Activated CD4-positive, alpha-beta memory T cell treated with anti-CD3 and anti-CD28 coated beads for 36 hours (primary cell): ENCODE measurements at regions not wholly inside any gene's neighbourhood (a gene's known extent, or its start where the extent isn't known, plus 50 kb on each side); places are given as distances from the start of the nearest gene placed in this dataset.

ENCODE experiments used
- CTCF ChIA-PET: fragments of 350-600 bp; sonication (Branson Sonifier 250); formaldehyde crosslinking; loops from one replicate; lab custom pipeline; 2021; ENCODE audit warnings: antibody characterized with exemption, inconsistent platforms; lab: Charles Lee
- POLR2A ChIA-PET: fragments of 350-600 bp; sonication (Branson Sonifier 250); formaldehyde crosslinking; loops from one replicate; lab custom pipeline; 2021; ENCODE audit warnings: antibody characterized with exemption; lab: Charles Lee
- DNase-seq: peaks from one replicate; pipeline ENCODE4 v3.0.0-alpha.2; 2020
- H3K27ac Mint-ChIP-seq: one replicate; pipeline ENCODE4 v1.8.0; 2021; ENCODE audit warnings: mixed read lengths
- H3K27me3 Mint-ChIP-seq: one replicate; pipeline ENCODE4 v1.8.0; 2021; ENCODE audit warnings: mixed read lengths
- H3K36me3 Mint-ChIP-seq: one replicate; pipeline ENCODE4 v1.8.0; 2021; ENCODE audit warnings: mixed read lengths
- H3K4me1 Mint-ChIP-seq: one replicate; pipeline ENCODE4 v1.8.0; 2021; ENCODE audit warnings: low read depth, mixed read lengths
- H3K4me3 Mint-ChIP-seq: one replicate; pipeline ENCODE4 v1.8.0; 2021; ENCODE audit warnings: mild to moderate bottlenecking, mixed read lengths
- H3K9me3 Mint-ChIP-seq: one replicate; pipeline ENCODE4 v1.8.0; 2021; ENCODE audit warnings: mixed read lengths
- intact Hi-C: fragments of 100-400 bp; cut with micrococcal nuclease; formaldehyde crosslinking; loops from one replicate; pipeline ENCODE4 v1.15.1; 2023

DNA sequence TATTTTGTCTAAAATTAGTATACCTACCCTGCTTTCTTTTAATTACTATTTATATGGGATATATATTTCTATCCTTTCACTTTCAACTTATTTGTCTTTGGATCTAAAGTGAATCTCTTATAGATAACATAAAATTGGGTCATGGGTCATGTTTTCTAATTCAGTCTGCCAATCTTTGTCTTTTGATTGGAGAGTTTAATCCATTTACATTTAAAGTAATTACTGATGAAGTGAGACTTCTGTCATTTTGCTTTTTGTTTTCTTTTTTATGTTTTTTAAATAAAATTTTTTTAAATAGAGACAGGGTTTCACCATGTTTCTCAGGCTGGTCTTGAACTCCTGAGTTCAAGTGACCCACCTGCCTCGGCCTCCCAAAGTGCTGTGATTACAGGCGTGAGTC, 50.5 kb upstream of the PRDM1 start:
- Mint-ChIP-seq H3K27ac (no peak overlapping the region), H3K4me1 (peaks cover 18% of the 10 kb centered on the region), H3K4me3 (no peak overlapping the region), H3K9me3 (peaks cover 6% of the 10 kb centered on the region), H3K27me3 (peaks cover 3% of the 10 kb centered on the region), H3K36me3 (peaks cover 4% of the 10 kb centered on the region)
- POLR2A ChIA-PET, result interaction anchor here (1.5 kb wide), 1 partner anchor 12 kb away, joined by 4 read pairs; no protein-coding TSS in a partner anchor
- no peak for DNase-seq
- intact Hi-C loops, result no loop called here
- CTCF ChIA-PET, result no interaction called here

DNA sequence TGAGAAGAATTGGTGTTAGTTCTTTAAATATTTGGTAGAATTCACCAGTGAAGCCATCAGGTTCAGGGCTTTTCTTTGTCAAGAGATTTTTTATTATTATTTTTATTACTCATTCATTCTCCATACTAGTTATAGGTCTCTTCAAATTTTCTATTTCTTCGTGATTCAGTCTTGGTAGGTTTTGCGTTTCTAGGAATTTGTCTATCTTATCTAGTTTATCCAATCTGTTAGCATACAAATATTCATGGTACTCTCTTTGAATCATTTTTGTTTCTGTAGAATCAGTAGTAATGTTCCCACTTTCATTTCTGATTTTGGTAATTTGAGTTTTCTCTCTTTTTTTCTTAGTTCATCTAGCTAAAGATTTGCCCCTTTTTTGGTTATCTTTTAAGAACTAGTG, 52.3 kb upstream of the PRDM1 start:
- intact Hi-C loops, result no loop called here
- no peak for DNase-seq
- Mint-ChIP-seq H3K27ac (no peak overlapping the region), H3K36me3 (peaks cover 4% of the 10 kb centered on the region), H3K9me3 (peaks cover 6% of the 10 kb centered on the region), H3K4me1 (peaks cover 18% of the 10 kb centered on the region), H3K4me3 (no peak overlapping the region), H3K27me3 (peaks cover 3% of the 10 kb centered on the region)
- ChIA-PET POLR2A (no interaction called here), CTCF (interaction anchor here (0.6 to 0.8 kb wide), 2 partner anchors 189 to 440 kb away, joined by 3 read pairs; no protein-coding TSS in a partner anchor)

DNA sequence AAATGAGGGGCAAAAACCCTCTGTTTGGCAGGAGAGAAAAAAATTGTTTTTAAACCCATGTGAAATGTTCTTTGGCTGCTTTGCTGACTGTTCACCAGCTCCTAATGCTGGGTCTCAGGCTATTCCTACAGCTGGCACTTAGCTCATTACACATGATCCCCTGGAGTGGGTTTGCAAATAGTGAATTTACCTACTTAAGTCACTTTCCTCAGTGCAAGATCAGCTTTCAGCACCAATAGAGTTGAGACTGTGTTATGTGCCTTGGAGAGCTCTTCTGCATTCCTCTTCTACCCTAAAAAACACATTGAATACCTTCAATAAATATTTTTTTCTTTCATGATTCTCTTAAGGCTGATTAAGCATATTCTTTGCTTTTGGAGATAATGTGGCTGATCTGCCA, 58.4 kb upstream of the PRDM1 start:
- Mint-ChIP-seq H3K36me3 (no peaks in the 10 kb centered on the region), H3K27ac (no peak overlapping the region), H3K4me1 (peaks cover 8% of the 10 kb centered on the region), H3K27me3 (peaks cover 10% of the 10 kb centered on the region), H3K4me3 (no peak overlapping the region), H3K9me3 (no peaks in the 10 kb centered on the region)
- intact Hi-C loops, result no loop called here
- no peak for DNase-seq
- ChIA-PET POLR2A (no interaction called here), CTCF (no interaction called here)

DNA sequence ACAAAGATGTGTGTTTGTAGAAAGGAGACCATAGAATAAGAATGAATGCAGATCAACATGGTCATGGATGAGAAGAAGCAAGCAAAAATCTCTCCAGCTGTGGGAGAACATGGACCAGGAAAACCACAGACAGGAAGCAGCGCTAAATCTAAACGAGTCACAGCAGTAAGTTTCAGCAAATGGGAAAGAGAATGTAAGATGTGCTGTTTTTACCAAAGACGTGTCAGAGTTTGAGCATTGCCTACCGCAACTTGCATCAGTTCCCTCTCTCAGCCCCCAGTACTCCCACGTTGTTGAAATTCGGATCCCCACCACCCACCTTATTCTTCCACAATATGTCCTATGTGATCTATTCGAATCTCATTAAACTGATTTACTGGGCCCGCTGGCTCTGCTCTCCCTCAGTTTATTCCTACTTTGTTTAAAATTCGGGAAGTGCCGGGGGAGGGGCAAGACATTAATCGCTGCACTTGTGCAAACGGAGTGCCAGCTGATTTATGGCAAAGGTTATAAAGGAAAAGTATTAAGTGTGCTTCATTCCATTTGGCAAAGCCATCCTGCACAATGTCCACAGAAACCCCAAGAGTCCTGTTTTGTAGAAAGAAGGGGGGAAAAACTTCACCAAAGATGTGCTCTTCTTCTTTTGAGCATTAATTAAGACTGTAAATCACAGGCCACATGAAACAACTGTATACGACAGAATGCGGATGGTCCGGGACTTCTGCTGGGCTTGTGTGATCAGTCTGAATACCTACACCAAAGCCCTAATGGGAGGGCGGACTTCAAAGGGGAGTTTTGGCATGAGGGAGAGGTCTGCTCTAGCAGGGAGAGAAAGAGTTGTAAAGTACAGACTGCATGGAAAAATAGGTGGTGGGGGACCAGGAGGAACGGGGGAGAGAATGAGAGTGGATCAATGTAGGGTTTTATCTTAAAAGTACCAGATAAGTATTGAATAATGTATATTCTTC, 59.1 kb upstream of the PRDM1 start:
- Mint-ChIP-seq H3K9me3 (no peaks in the 10 kb centered on the region), H3K4me1 (peaks cover 8% of the 10 kb centered on the region), H3K27ac (no peak overlapping the region), H3K4me3 (no peak overlapping the region), H3K27me3 (peaks cover 10% of the 10 kb centered on the region), H3K36me3 (no peaks in the 10 kb centered on the region)
- intact Hi-C loops, result no loop called here
- ChIA-PET CTCF (no interaction called here), POLR2A (interaction anchor here (0.6 kb wide), 1 partner anchor 182 kb away, joined by 3 read pairs; no protein-coding TSS in a partner anchor)
- DNase-seq, result no peak

DNA sequence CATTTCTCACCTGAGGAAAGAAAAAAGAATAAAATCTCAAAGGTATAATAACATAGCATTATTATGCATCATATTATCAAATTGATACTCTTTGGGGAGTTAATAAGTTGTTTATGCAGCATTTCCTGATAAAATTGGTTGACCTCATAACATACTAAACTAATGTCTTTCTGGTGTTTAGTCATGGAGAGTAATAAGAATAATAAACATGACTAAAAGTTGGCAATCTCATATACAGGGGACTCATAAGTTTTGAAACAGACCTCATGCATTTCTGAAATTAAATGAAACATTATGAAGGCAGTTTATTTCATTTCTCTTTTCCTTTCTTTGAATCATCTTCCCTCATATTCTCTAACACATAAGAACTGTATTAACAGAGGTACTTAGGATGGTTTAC, 60.5 kb upstream of the PRDM1 start:
- Mint-ChIP-seq H3K27ac (no peak overlapping the region), H3K9me3 (no peaks in the 10 kb centered on the region), H3K36me3 (no peaks in the 10 kb centered on the region), H3K4me1 (peaks cover 8% of the 10 kb centered on the region), H3K4me3 (no peak overlapping the region), H3K27me3 (peaks cover 7% of the 10 kb centered on the region)
- DNase-seq, result no peak
- ChIA-PET CTCF (no interaction called here), POLR2A (no interaction called here)
- intact Hi-C loops, result no loop called here

DNA sequence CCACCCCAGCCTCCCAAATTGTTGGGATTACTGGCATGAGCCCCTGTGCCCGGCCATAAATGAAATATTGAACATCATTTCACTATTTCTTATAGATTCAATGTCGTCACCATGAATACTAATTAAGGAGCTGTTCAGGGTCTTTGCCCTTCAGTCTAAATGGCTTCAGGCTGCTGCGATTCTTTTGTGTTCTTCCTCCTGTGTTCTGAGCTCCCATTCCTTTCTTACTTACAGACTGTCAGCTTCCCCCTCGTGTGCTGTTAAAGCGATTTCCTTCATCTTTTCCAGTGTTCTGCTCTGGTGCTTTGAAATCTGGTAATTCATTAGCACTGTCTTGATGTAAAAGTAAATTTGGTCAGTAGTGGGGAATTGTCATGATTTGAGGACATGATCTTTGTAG, 63.3 kb upstream of the PRDM1 start:
- intact Hi-C loops, result no loop called here
- POLR2A ChIA-PET, result no interaction called here
- CTCF ChIA-PET, result no interaction called here
- no peak for DNase-seq
- no peak overlapping the region for H3K4me3 Mint-ChIP-seq
- H3K9me3 Mint-ChIP-seq, result no peaks in the 10 kb centered on the region
- no peaks in the 10 kb centered on the region for H3K36me3 Mint-ChIP-seq
- no peak overlapping the region for H3K27ac Mint-ChIP-seq
- peaks cover 8% of the 10 kb centered on the region for H3K4me1 Mint-ChIP-seq
- peaks cover 7% of the 10 kb centered on the region for H3K27me3 Mint-ChIP-seq

DNA sequence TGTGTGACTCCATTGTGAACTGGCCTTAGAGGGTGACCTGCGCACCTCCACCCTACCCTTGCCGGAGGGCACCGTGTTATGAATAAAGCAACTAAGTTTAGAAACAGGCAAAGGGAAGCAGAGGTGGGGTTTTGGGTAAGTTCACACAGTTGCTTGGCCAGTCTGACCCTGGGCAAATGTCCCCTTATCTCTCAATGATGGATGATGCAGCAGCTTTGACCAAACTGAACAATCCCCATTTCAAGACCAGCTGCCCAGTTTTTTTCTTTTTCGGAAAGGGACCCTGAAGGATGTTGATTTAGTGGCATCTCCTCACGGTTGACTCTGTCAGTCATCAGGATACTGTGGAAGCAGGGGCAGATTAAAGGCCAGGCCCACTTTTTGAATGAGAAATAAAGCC, 68.7 kb upstream of the PRDM1 start:
- no peaks in the 10 kb centered on the region for H3K9me3 Mint-ChIP-seq
- no peak overlapping the region for H3K4me3 Mint-ChIP-seq
- H3K4me1 Mint-ChIP-seq, result no peaks in the 10 kb centered on the region
- no peaks in the 10 kb centered on the region for H3K36me3 Mint-ChIP-seq
- intact Hi-C loops, result no loop called here
- DNase-seq, result no peak
- H3K27ac Mint-ChIP-seq, result no peak overlapping the region
- CTCF ChIA-PET, result no interaction called here
- H3K27me3 Mint-ChIP-seq, result no peaks in the 10 kb centered on the region
- POLR2A ChIA-PET, result no interaction called here

DNA sequence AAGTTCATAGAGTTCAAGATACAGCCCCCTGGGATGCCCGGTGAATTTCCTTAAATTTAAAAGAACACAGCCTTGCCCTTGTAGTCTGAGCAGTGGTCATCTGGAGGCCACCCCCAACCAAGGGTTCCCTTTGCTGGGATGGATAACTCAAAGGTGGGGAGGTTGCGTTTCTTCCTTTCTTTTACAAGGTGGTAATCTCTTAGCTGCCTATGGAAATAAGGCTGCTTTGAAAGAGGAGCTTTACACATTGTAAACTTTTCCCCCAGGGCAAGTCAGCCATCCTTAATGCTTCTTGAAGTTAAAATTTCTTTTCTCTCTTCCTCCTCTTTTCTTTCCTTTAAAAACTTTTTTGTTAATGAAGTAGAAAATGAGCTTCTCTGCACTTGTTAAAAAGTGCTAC, 71.2 kb upstream of the PRDM1 start:
- Mint-ChIP-seq H3K4me1 (no peaks in the 10 kb centered on the region), H3K27ac (no peak overlapping the region), H3K4me3 (no peak overlapping the region), H3K9me3 (no peaks in the 10 kb centered on the region), H3K27me3 (no peaks in the 10 kb centered on the region), H3K36me3 (no peaks in the 10 kb centered on the region)
- intact Hi-C loops, result no loop called here
- ChIA-PET CTCF (interaction anchor here (0.9 kb wide), 1 partner anchor 209 kb away, joined by 3 read pairs; no protein-coding TSS in a partner anchor), POLR2A (no interaction called here)
- DNase-seq, result no peak

DNA sequence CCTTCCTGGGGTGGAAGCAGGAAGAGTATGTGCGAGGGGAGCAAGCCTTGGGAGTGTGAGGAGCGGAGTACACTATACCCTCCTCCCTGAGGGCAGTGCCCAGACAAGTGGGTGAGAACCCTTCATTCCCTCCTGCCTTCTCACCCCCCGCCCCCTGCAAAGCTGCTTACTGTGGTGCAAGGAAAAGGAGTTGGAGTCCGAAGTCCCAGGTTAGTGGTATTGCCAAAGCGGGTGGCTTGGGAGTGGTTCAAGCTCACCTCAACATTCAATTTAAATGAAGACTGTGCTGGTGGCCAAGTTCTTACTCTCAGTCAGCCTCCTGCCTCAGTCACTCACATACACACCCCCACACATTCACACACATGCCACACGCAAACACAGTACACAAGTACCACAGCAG, 74.7 kb upstream of the PRDM1 start:
- CTCF ChIA-PET, result interaction anchor here (0.8 kb wide), 1 partner anchor 212 kb away, joined by 3 read pairs; no protein-coding TSS in a partner anchor
- Mint-ChIP-seq H3K4me1 (no peaks in the 10 kb centered on the region), H3K9me3 (no peaks in the 10 kb centered on the region), H3K27me3 (no peaks in the 10 kb centered on the region), H3K4me3 (no peak overlapping the region), H3K36me3 (no peaks in the 10 kb centered on the region), H3K27ac (no peak overlapping the region)
- POLR2A ChIA-PET, result no interaction called here
- intact Hi-C loops, result no loop called here
- DNase-seq, result no peak

DNA sequence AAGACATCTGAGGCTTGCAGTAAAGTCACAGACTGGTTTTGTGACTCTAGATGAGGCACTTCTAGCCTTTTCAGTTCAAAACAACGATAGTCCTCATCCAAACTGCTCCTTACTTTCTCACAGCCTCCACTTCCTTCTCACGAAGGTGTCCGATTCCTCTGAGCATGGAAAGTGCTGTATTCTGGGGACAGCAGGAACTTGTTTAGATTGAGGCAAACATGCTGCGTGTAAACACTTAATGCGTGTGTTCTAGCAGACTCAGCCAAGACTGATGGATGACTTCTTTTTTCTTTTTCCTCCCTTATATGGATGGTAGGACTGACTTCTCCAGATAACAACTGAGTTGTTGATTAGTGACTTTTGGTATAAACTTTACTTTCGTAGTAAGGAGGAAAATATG, 80.2 kb upstream of the PRDM1 start:
- intact Hi-C loops, result no loop called here
- no peaks in the 10 kb centered on the region for H3K36me3 Mint-ChIP-seq
- no peaks in the 10 kb centered on the region for H3K9me3 Mint-ChIP-seq
- H3K27me3 Mint-ChIP-seq, result peaks cover 19% of the 10 kb centered on the region
- ChIA-PET CTCF (no interaction called here), POLR2A (no interaction called here)
- DNase-seq, result no peak
- H3K4me3 Mint-ChIP-seq, result no peak overlapping the region
- no peak overlapping the region for H3K27ac Mint-ChIP-seq
- no peaks in the 10 kb centered on the region for H3K4me1 Mint-ChIP-seq

DNA sequence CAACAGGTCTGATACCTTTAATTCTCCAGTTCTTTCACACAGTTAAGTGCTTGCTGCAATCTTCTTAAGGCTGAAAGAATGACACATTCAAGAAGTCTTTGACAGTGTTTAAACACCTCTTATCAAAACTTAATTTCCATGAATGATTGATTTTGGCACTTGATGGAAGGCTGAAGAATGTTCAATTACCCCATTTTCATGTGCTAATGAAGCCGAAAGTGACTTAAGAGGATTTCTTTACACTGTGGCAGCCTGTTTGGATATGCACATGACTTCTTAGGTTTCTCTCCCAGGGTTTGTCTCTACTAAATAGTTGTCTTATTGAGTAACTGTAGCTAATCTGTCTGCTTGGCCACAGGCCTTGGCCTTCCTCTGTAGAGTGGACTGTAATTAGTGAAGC, 81.1 kb upstream of the PRDM1 start:
- Mint-ChIP-seq H3K4me1 (no peaks in the 10 kb centered on the region), H3K4me3 (no peak overlapping the region), H3K27ac (no peak overlapping the region), H3K36me3 (no peaks in the 10 kb centered on the region), H3K9me3 (no peaks in the 10 kb centered on the region), H3K27me3 (peaks cover 22% of the 10 kb centered on the region)
- POLR2A ChIA-PET, result no interaction called here
- no peak for DNase-seq
- intact Hi-C loops, result no loop called here
- CTCF ChIA-PET, result no interaction called here

DNA sequence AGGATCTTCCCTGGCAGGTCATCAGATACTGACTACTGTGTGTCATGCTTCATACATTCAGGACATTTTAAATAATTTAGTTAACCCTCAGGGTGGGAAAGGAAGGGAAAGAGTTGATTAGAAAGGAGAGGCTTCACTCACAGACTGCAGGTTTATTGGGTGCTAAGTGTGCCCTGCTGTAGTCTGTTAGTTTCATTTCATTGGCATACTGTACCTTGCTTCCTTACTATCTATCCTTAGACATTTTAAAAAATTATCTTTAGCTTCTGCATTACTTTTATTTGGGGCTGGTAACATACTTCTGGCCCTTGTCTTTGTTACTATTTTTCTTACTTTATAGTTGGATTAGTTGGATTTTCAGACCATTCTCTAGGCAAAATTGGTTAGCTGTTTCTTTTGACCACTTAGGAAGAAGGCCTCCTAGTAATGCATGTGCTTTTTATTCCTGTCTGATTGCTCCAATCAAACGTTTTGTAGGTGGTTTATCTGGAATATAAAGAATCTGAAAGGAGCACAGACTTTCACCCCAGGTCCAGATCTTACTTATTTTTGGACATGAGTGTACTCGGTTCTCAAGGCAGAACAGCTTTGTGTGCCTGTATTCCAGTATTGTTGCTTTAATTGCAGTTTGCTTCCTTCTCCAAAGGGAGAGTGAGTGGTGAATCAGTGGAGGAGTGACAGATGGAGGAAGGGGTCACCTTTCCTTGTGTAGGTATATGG, 82.7 kb upstream of the PRDM1 start:
- CTCF ChIA-PET, result interaction anchor here (1.0 kb wide), 1 partner anchor 220 kb away, joined by 3 read pairs; no protein-coding TSS in a partner anchor
- H3K36me3 Mint-ChIP-seq, result no peaks in the 10 kb centered on the region
- intact Hi-C loops, result no loop called here
- no peak overlapping the region for H3K4me3 Mint-ChIP-seq
- POLR2A ChIA-PET, result no interaction called here
- H3K27me3 Mint-ChIP-seq, result peaks cover 24% of the 10 kb centered on the region
- H3K9me3 Mint-ChIP-seq, result no peaks in the 10 kb centered on the region
- H3K27ac Mint-ChIP-seq, result no peak overlapping the region
- no peaks in the 10 kb centered on the region for H3K4me1 Mint-ChIP-seq
- DNase-seq, result no peak
